Fibroblast of lung (primary cell): ENCODE measurements at regions not wholly inside any gene's neighbourhood (a gene's known extent, or its start where the extent isn't known, plus 50 kb on each side); places are given as distances from the start of the nearest gene placed in this dataset.

Experiments
- DNase-seq, 2 donors: peaks; one replicate each; pipeline versions ENCODE4 v3.0.0 to v3.0.0-alpha.2; 2010; ENCODE audit warnings: low read depth in 2 of 2
- H2AFZ ChIP-seq: 2 replicates; pipeline ENCODE4 v1.5.1; 2012; ENCODE audit warnings: low read length, control low read depth, inconsistent platforms
- H3K27ac ChIP-seq: 2 replicates; pipeline ENCODE4 v1.5.1; 2011; ENCODE audit warnings: low read length, control low read depth; ENCODE audit not compliant: insufficient read depth
- H3K27me3 ChIP-seq: 2 replicates; pipeline ENCODE4 v1.5.1; 2011; ENCODE audit warnings: mild to moderate bottlenecking, low read length; ENCODE audit not compliant: control insufficient read depth, insufficient read depth
- H3K36me3 ChIP-seq: 2 replicates; pipeline ENCODE4 v1.5.1; 2011; ENCODE audit warnings: low read length; ENCODE audit not compliant: control insufficient read depth, insufficient read depth
- H3K4me1 ChIP-seq: 2 replicates; pipeline ENCODE4 v1.5.1; 2011; ENCODE audit warnings: low read length; ENCODE audit not compliant: control insufficient read depth, insufficient read depth; ENCODE audit errors: extremely low read depth
- H3K4me2 ChIP-seq: 2 replicates; pipeline ENCODE4 v1.5.1; 2011; ENCODE audit warnings: low read length, control low read depth; ENCODE audit not compliant: insufficient read depth; ENCODE audit errors: extremely low read depth
- H3K4me3 ChIP-seq, 4 experiments: fragments of 200-600 bp in 1 of 4; sonication (generic) in 1 of 4; replicated peaks in 1 of 4; 2 replicates each; pipeline ENCODE4 v1.5.1; 2011 to 2016; ENCODE audit warnings: low read length in 4 of 4, low read depth in 3 of 4, mild to moderate bottlenecking in 3 of 4, control low read depth in 2 of 4, inconsistent platforms in 1 of 4, mixed read lengths in 1 of 4; ENCODE audit not compliant: insufficient read depth in 1 of 4; ENCODE audit errors: control extremely low read depth in 1 of 4
- H3K79me2 ChIP-seq: 2 replicates; pipeline ENCODE4 v1.5.1; 2012; ENCODE audit warnings: mild to moderate bottlenecking, low read length, inconsistent platforms; ENCODE audit not compliant: control insufficient read depth, insufficient read depth
- H3K9ac ChIP-seq: 2 replicates; pipeline ENCODE4 v1.5.1; 2011; ENCODE audit warnings: mild to moderate bottlenecking, low read length, control low read depth; ENCODE audit not compliant: insufficient read depth
- H3K9me3 ChIP-seq: 2 replicates; pipeline ENCODE4 v1.5.1; 2012; ENCODE audit warnings: low read depth, low read length; ENCODE audit not compliant: control insufficient read depth, insufficient read depth
- H4K20me1 ChIP-seq: 2 replicates; pipeline ENCODE4 v1.5.1; 2011; ENCODE audit warnings: low read length; ENCODE audit not compliant: control insufficient read depth, insufficient read depth; ENCODE audit errors: extremely low read depth
- CTCF ChIP-seq, 2 donors: IDR thresholded peaks in 1 of 2; conservative IDR thresholded peaks in 1 of 2; 1 replicate in 1 of 2; 2 replicates in 1 of 2; pipeline ENCODE4 v1.5.1; 2011 to 2012; ENCODE audit warnings: low read length in 2 of 2, control low read depth in 1 of 2, inconsistent platforms in 1 of 2, low read depth in 1 of 2, mild to moderate bottlenecking in 1 of 2
- EZH2 ChIP-seq: IDR thresholded peaks from 2 replicates; pipeline ENCODE4 v1.5.1; 2012; ENCODE audit warnings: low read length, control low read depth, mild to moderate bottlenecking; ENCODE audit errors: missing control alignments

GRCh38 chr9:119441338-119441737 lies 72.1 kb upstream of the BRINP1 start:
- H4K20me1 ChIP-seq = no peaks in the 10 kb centered on the region
- no peaks in the 10 kb centered on the region for H3K4me1 ChIP-seq
- no peaks in the 10 kb centered on the region for H3K79me2 ChIP-seq
- H3K4me2 ChIP-seq = no peak overlapping the region
- no peak overlapping the region for H2AFZ ChIP-seq
- TF ChIP-seq EZH2 (no peak), CTCF (conservative IDR thresholded peaks at IDR 0.05 in 1 of 2, IDR thresholded peaks at IDR 0.05 in 1 of 2; ENCODE audit: low read depth in 1 of 2, low read length in 2 of 2) (no peak)
- no peak overlapping the region for H3K9ac ChIP-seq
- no peaks in the 10 kb centered on the region for H3K9me3 ChIP-seq
- no peaks in the 10 kb centered on the region for H3K36me3 ChIP-seq
- no peaks in the 10 kb centered on the region for H3K27me3 ChIP-seq
- no peak overlapping the region for H3K4me3 ChIP-seq
- no peak overlapping the region for H3K27ac ChIP-seq
- no peak for DNase-seq

GRCh38 chr9:119436261-119436660 lies 67.0 kb upstream of the BRINP1 start:
- H3K4me3 ChIP-seq = no peak overlapping the region
- H3K79me2 ChIP-seq = no peaks in the 10 kb centered on the region
- TF ChIP-seq CTCF (conservative IDR thresholded peaks at IDR 0.05 in 1 of 2, IDR thresholded peaks at IDR 0.05 in 1 of 2; ENCODE audit: low read depth in 1 of 2, low read length in 2 of 2) = no peak
- TF ChIP-seq EZH2 = no peak
- H3K9me3 ChIP-seq = no peaks in the 10 kb centered on the region
- H3K27me3 ChIP-seq = no peaks in the 10 kb centered on the region
- H3K9ac ChIP-seq = no peak overlapping the region
- no peak overlapping the region for H3K27ac ChIP-seq
- H3K36me3 ChIP-seq = no peaks in the 10 kb centered on the region
- no peak overlapping the region for H3K4me2 ChIP-seq
- H2AFZ ChIP-seq = no peak overlapping the region
- no peaks in the 10 kb centered on the region for H3K4me1 ChIP-seq
- H4K20me1 ChIP-seq = no peaks in the 10 kb centered on the region
- DNase-seq = no peak

- Histone ChIP-seq H3K27me3 (no peaks in the 10 kb centered on the region), H4K20me1 (no peaks in the 10 kb centered on the region), H3K4me1 (no peaks in the 10 kb centered on the region), H3K79me2 (no peaks in the 10 kb centered on the region), H3K4me3 (no peak overlapping the region), H3K9me3 (no peaks in the 10 kb centered on the region), H3K36me3 (no peaks in the 10 kb centered on the region), H2AFZ (no peak overlapping the region), H3K27ac (no peak overlapping the region), H3K9ac (no peak overlapping the region), H3K4me2 (no peak overlapping the region)
- TF ChIP-seq EZH2 (no peak), CTCF (conservative IDR thresholded peaks at IDR 0.05 in 1 of 2, IDR thresholded peaks at IDR 0.05 in 1 of 2; ENCODE audit: low read depth in 1 of 2, low read length in 2 of 2) (no peak)
- no peak for DNase-seq
Measured at GRCh38 chr9:119435076-119435475, 65.8 kb upstream of the BRINP1 start.
